Stimulated activated naive CD8-positive, alpha-beta T cell treated with anti-CD3 and anti-CD28 coated beads, Interleukin-15, Interleukin-2, amounts not matched to agents 100 U/mL and 50 U/mL, for 24 hours (primary cell): ENCODE measurements at regions not wholly inside any gene's neighbourhood (a gene's known extent, or its start where the extent isn't known, plus 50 kb on each side); places are given as distances from the start of the nearest gene placed in this dataset.
"Not testable (repeated sequence)": the region's sequence is repeated elsewhere in the genome, so short reads cannot be mapped to it uniquely, and the experiment has no call there.

Experiments
- ATAC-seq: fragments of 150-1000 bp; cut with Tn5 transposase; one replicate; pipeline ENCODE4 v1.10.0; 2021
- DNase-seq: peaks from one replicate; pipeline ENCODE4 v3.0.0; 2021

GRCh38 chr13:52565324-52565723 lies 76.9 kb upstream of the HNRNPA1L2 start:
- not testable (repeated sequence) for DNase-seq

DNA sequence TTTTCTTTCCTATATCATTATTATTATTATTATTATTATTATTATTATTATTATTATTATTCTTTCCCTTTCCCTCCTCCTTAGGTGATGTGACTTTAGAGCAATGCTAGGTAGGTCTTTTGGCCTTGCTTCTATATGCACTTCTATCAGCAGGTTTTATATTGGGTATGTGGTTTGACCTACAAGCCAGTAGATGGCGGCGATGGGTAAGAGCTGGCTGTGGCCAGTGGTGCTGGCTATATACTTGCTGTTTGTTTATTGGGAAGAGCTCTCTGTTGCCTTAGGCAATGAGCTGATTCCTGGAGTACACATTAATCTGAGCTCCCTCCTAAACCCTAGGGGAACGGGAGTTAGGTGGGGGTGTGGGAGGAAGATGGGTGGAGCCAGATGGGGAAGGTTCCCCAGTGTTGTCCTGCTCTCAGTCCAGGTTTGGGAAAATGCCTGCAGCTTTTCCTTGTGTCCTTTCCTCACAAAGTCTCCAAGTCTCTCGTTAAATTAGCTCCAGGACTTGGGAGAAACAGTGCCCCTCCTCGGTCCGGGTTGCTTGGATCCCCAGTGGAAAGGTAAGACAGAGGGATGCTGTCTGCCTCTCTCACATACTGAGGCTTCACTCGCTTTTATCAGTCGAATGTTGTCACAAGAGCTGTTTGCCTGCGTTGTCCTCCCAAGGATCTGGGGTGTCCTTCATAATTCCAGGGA lies 72.2 kb upstream of the HNRNPA1L2 start:
- DNase-seq = peak; percentile 7
- ATAC-seq = peak; percentile 65

More at GRCh38 chr13:52565324-52565723, 76.9 kb upstream of the HNRNPA1L2 start:
- ATAC-seq = not testable (repeated sequence)

DNA sequence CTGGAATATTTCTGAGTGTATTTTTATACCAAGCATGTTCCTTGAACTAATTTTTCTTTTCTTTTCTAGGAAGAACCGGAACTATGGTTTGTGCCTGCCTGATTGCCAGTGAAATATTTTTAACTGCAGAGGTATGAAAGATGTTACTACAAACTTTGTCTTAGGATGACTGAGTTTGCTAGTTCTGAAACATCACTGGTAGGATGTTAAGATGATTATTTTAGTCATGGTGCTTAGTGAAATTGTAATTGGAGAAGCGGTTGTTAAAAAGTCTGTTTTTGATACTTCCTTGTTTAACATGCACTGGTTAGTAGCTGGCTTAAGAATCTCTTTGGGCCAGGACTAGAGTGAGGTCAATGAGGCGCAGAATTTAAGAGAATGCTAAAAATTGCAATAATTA lies 71.1 kb upstream of the HNRNPA1L2 start:
- not testable (repeated sequence) for DNase-seq, ATAC-seq

- DNase-seq, ATAC-seq: not testable (repeated sequence)
Observed at GRCh38 chr13:52582962-52583361, 59.3 kb upstream of the HNRNPA1L2 start.
